HL-60/S4 treated with retinoic acid at 250 ng/mL for 4 days and 3 days (cell line): ENCODE measurements at regions not wholly inside any gene's neighbourhood (a gene's known extent, or its start where the extent isn't known, plus 50 kb on each side); places are given as distances from the start of the nearest gene placed in this dataset.

Experiments used
- in situ Hi-C: fragments of 300-500 bp; cut with MboI; formaldehyde crosslinking; loops from 2 replicates; pipeline ENCODE4 v1.7.0; 2022; ENCODE audit warnings: low sequenced_read_pairs

DNA sequence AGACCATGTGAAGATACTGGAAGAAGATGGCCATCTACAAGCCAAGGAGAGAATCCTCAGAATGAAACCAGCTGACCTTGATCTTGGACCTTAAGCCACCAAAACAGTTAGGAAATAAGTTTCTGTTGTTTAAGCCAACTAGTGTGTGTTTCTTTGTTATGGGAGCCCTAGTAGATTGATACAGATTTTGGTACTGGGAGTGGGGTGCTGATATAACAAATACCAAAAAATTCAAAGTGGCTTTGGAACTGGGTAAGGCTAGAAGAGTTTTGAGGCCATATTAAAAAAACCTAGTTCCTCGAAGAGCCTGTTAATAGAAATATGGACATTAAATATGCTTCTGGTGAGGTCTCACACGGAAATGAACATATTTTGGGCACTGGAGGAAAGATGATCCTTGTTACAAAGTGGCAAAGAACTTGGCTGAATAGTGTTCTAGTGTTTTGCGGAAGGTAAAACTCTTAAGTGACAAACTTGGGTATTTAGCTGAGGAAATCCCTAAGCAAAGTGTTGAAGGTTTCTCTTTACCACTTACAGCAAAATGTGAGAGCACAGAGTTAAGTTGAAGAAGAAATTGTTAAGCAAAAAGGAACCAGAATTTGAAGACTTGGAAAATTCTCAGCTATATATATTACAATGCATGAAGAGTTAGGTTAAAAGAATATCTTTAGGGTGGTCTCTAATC, 55.1 kb upstream of the CD83 start:
- in situ Hi-C loops = loop anchor here (25.0 kb wide), 1 partner anchor 725 kb away; the partner anchor contains the start of gene TBC1D7

DNA sequence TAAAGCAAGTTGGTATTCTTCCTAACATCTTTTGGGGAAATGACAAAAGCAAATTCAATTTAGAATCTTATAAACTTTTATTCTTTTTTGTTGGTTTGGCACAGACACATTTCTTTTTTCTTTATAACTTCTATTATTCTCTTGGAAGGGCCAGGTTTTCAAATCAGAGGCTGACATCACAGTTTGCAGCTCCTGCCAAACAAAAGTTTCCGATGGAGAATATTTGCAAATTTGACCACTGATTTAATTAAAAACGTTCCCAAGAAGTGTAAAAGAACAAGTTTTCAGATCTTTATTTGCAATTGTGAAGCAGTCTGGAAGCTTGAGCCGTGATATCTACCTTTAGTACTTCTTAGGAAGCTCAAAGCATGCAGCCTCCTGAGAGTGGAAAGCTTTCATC, 53.8 kb upstream of the CD83 start:
- in situ Hi-C loops = loop anchor here (25.0 kb wide), 1 partner anchor 726 kb away; the partner anchor contains the start of gene TBC1D7

DNA sequence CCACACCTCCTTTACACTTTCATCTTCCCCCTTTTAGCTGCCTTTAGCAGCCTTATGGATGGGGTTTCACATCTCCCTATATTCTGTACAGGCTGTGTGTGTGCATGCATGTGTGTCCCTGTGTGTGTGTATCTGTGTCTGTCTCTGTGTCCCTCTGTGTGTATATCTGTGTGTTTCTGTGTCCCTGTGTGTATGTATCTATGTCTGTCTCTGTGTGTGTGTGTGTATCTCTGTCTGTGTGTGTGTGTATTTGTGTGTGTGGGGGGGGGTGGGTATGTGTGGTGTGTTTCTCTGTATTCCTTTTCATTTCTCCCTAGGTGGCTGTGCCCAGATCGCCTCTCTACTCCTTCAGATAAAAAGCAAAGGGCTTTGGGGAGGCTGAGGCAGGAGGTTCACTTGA, 52.2 kb upstream of the CD83 start:
- in situ Hi-C loops = loop anchor here (25.0 kb wide), 1 partner anchor 728 kb away; the partner anchor contains the start of gene TBC1D7

DNA sequence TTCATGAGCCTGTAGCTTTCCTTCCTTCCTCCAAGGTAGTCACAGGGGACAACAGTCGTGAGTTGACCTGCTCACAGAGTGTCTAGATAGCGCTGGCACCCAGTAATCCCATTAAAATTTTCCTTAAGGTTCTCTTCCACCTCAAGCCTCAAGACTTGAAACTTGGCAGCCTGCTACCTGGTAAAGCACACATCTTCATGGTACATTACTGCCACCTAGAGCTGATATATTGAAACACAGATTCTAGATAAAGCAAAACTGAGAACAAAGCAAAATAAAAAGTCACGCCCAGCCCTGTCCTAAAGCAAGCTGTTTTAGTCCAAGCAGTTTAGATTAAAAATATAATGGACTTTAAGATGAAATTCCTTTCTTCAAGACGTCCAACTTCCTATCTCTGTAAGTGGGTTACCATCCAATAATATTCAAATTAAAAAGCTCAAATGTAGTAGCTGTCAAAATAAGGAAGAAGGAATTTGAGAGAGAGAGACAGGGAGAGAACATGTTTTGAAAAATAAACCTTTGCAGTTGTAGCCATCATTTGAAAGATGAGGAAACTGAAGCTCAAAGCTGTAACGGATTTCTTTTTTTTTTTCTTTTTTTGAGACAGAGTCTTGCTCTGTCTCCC, 50.7 kb upstream of the CD83 start:
- in situ Hi-C loops = loop anchor here (25.0 kb wide), 1 partner anchor 730 kb away; the partner anchor contains the start of gene TBC1D7

DNA sequence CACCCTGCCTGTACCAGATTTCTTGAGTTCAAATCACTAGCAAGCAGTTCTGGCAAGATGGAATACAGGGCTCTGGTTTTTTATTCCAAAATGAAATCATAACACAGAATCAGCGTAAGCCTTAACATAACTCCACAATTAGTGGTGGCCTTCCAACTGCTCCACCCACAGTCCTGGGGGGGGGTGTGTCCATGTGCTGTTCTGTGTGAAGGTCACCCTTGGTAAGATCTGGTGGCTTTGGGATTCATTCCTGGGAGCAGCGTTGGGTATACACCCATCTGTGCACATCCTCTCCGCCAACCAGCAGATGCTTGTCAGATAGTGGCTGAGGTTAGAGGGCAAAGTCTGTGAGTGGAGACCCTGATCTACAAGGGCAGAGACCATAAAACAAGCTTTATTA, 49.9 kb upstream of the CD83 start:
- in situ Hi-C loops = loop anchor here (25.0 kb wide), 1 partner anchor 730 kb away; the partner anchor contains the start of gene TBC1D7
